Fibroblast of mammary gland (primary cell): ENCODE measurements at regions not wholly inside any gene's neighbourhood (a gene's known extent, or its start where the extent isn't known, plus 50 kb on each side); places are given as distances from the start of the nearest gene placed in this dataset.
A peak's percentile ranks its signal among the peaks of the same experiment; 100 is the strongest.
"Not testable (repeated sequence)": the region's sequence is repeated elsewhere in the genome, so short reads cannot be mapped to it uniquely, and the experiment has no call there.

Experiments
- DNase-seq: peaks from one replicate; pipeline ENCODE4 v3.0.0-alpha.2; 2010; ENCODE audit warnings: low read depth
- H3K4me3 ChIP-seq: 2 replicates; pipeline ENCODE4 v1.5.1; 2011; ENCODE audit warnings: low read depth, mild to moderate bottlenecking, low read length, moderate library complexity; ENCODE audit not compliant: control insufficient read depth
- TF ChIP-seq, protein P1 (sequence below): conservative IDR thresholded peaks from 2 replicates; pipeline ENCODE4 v1.5.1; 2011; ENCODE audit warnings: low read depth, low read length, inconsistent platforms; ENCODE audit not compliant: control insufficient read depth, insufficient read depth

DNA sequence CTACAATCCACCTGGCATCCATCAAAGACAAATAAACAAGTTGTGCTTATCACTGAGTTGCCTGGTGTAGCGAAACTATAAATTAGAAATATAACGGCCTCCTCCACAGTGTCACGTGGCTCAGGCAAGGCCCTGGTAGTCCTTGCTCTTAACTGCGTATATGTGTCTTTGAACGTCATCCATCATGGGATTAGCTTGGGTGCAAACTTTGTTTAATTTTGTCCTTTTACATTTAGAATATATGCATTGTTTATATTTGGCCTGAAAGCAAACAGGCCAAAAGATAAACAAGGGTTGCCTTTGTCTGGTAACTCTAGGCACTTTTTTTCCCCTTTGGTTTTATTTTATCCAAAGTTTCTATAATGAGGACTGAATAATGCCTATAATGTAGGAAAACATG, 184.9 kb downstream of the KIT start:
- no peak for DNase-seq
- H3K4me3 ChIP-seq = no peak overlapping the region
- TF ChIP-seq, protein P1, sequence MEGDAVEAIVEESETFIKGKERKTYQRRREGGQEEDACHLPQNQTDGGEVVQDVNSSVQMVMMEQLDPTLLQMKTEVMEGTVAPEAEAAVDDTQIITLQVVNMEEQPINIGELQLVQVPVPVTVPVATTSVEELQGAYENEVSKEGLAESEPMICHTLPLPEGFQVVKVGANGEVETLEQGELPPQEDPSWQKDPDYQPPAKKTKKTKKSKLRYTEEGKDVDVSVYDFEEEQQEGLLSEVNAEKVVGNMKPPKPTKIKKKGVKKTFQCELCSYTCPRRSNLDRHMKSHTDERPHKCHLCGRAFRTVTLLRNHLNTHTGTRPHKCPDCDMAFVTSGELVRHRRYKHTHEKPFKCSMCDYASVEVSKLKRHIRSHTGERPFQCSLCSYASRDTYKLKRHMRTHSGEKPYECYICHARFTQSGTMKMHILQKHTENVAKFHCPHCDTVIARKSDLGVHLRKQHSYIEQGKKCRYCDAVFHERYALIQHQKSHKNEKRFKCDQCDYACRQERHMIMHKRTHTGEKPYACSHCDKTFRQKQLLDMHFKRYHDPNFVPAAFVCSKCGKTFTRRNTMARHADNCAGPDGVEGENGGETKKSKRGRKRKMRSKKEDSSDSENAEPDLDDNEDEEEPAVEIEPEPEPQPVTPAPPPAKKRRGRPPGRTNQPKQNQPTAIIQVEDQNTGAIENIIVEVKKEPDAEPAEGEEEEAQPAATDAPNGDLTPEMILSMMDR = no peak

DNA sequence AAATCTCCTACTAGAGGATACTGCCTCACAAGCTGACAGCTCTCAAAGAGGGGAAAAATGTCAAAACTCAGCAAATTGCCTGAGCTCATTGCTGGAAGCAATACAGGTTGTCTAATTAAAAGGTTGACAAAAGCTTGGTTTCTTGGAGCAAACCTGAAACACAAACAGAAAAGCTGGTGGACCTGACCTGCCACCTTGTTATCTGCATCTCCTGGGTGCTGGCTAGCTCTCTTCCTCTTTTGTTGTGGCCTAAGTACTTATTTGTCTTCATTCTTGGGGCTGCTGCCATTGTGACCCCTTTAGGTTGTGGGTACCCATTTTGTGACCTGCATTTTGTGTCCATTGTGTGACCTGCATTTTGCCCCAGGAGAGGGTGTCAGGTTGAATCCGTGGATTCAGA, 184.5 kb downstream of the KIT start:
- TF ChIP-seq, protein P1 = no peak
- no peak overlapping the region for H3K4me3 ChIP-seq
- DNase-seq = no peak

DNA sequence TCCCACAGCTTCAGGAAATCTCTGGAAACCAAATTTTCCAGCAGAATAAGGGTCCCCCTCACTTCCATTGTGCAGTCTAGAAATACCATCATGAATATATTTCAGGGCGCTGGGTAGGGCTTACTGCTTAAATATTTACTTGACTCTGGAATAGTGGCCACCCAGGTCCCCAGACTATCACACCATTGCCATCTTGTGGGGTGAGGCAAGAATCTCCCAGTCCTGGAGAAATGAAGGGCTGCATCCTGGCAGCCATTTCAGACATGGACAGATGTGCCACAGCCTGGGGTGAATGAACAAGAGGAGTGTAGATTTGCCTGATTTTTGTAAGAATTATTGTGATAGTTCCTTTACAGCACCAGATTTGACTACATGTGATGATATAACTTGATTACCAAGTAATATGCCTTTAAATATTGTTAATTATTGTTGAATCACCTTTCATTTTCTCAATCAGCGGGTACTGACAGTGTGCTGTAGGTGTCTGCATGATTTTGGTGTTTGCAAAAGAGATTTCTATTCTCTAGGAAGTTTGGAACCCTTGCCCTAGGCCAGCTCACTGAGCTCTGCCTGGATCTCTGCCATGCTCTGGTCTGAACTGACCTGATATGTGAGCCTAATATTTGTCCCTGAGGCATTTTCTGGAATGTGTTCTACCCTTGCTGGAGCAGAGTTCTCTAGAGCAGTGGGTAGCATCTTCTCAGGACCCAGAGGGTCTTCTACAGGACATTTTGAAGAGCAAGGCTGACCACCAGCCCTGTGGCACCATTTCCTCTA, 183.4 kb downstream of the KIT start:
- TF ChIP-seq, protein P1 = peak; percentile 19
- DNase-seq = peak; percentile 17

DNA sequence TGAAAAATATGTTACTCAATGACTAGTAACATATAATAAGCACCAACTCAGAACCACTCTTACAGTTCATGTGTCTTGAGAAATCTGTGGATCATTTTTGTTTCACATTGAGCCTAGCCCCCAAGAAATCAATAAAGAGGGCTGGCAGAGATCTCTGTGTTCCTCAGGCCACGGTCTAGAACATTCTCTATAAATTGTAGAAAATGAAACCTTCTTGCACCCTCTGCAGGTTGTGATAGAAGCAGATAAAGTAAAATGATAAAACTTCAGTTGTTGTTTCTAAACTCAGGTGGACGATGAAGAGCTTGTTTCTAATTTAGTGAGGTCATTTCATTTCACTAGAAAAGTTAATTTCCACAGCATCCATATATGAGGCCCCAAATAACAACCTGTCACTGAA, 182.7 kb downstream of the KIT start:
- no peak for DNase-seq
- no peak overlapping the region for H3K4me3 ChIP-seq
- TF ChIP-seq, protein P1 = no peak

More for the DNA sequence above, 183.4 kb downstream of the KIT start:
- H3K4me3 ChIP-seq = no peak overlapping the region

DNA sequence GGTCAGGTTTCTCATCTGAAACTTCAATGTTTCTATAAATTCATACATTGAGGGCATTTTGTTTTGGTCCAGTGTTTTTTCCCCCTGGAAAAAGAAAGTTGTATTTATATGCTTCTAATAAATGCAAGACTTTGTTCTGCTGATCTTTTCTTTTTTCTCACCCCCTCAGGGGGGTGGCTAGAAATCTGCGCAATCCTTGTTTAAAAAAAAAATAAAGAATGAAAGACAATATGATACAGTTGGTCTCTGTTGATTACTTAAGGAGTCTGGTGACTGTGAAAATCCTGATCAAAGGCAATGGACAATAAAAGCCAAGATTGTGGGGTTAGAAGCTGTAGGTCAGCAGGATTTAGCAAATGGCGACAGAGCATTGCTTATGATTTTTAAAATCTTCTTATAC, 180.5 kb downstream of the KIT start:
- DNase-seq = no peak
- TF ChIP-seq, protein P1 = no peak
- H3K4me3 ChIP-seq = no peak overlapping the region

DNA sequence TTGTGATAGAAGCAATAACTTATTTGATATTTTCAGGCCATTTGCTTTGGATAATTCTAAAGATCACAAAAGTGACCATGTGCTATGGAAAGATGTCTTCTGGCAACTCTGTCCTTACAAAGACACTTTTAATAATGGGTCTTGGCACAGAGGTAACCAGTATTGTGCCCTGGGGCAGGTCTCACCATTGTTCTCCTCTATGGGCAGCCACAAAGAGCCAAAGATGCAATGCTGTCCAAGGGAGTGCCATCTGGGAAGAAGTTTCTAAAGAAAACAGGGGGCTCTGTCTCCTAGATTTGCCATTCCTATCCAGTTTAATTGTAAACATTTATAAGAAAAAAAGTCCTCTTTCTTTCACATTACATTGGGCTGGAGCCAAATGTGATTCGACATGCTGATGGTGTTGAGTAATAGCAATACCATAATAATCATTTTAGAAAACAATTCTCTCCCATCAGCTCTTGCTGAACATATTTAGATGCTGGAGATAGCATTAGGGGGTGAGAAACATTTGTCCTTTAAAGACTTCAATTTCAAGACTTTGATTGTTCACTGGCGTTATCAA, 179.9 kb downstream of the KIT start:
- peak; percentile 12 for DNase-seq
- H3K4me3 ChIP-seq = no peak overlapping the region
- TF ChIP-seq, protein P1 = no peak

DNA sequence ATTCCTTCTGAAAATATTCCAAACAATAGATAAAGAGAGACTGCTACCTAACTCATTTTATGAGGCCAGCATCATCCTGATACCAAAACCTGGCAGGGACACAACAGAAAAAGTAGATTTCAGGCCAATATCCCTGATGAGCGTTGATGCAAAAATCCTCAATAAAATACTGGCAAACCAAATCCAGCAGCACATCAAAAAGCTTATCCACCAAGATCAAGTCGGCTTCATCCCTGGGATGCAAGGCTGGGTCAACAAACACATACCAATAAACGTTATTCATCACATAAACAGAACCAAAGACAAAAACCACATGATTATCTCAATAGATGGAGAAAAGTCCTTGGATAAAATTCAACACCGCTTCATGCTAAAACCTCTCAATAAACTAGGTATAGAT, 170.6 kb downstream of the KIT start:
- not testable (repeated sequence) for DNase-seq, H3K4me3 ChIP-seq
